Endothelial cell (in vitro differentiated cells): ENCODE measurements at regions not wholly inside any gene's neighbourhood (a gene's known extent, or its start where the extent isn't known, plus 50 kb on each side); places are given as distances from the start of the nearest gene placed in this dataset.

Experiments used
- DNase-seq: peaks from one replicate; pipeline ENCODE4 v3.0.0; 2021; ENCODE audit warnings: low spot score
- H3K27ac Mint-ChIP-seq: one replicate; pipeline ENCODE4 v1.8.0; 2021; ENCODE audit warnings: mixed read lengths, inconsistent platforms; ENCODE audit not compliant: unreplicated experiment
- H3K27me3 Mint-ChIP-seq: one replicate; pipeline ENCODE4 v1.8.0; 2021; ENCODE audit warnings: mild to moderate bottlenecking, moderate library complexity, mixed read lengths, inconsistent platforms; ENCODE audit not compliant: unreplicated experiment
- H3K36me3 Mint-ChIP-seq: one replicate; pipeline ENCODE4 v1.8.0; 2021; ENCODE audit warnings: mild to moderate bottlenecking, low read depth, mixed read lengths, inconsistent platforms; ENCODE audit not compliant: unreplicated experiment
- H3K4me1 Mint-ChIP-seq: one replicate; pipeline ENCODE4 v1.8.0; 2021; ENCODE audit warnings: mild to moderate bottlenecking, mixed read lengths, inconsistent platforms; ENCODE audit not compliant: unreplicated experiment
- H3K4me3 Mint-ChIP-seq: one replicate; pipeline ENCODE4 v1.8.0; 2021; ENCODE audit warnings: mild to moderate bottlenecking, mixed read lengths, inconsistent platforms; ENCODE audit not compliant: unreplicated experiment
- H3K9me3 Mint-ChIP-seq: one replicate; pipeline ENCODE4 v1.8.0; 2021; ENCODE audit warnings: mixed read lengths, inconsistent platforms; ENCODE audit not compliant: unreplicated experiment
- TF ChIP-seq, protein P1 (sequence below): fragments of 200-600 bp; sonication (generic); IDR thresholded peaks from one replicate; pipeline ENCODE4 v1.5.0; 2021; ENCODE audit warnings: antibody characterized with exemption; ENCODE audit not compliant: unreplicated experiment

DNA sequence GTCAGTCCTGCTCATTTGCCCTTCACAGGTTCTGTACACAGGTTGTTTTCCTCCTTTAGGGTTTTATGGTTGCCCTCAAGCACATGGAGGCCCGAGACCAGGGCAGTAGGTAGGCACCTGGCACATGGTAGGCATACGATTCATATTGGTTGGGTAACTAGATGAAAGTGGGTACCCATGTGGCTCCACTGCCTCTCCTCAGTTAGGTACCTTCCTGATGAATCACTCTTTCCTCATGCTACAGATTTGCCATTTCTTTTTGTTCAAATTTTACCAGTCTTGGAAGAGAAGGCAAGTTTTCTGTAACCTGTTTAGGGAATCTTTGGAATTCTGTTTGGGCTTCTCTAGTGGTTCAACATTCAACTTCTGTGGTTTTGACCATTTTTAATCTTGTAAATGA is 121.3 kb downstream of the FHIP1A start:
- H3K36me3 Mint-ChIP-seq: no peaks in the 10 kb centered on the region
- H3K27me3 Mint-ChIP-seq: no peaks in the 10 kb centered on the region
- no peak for DNase-seq
- H3K9me3 Mint-ChIP-seq: no peaks in the 10 kb centered on the region
- H3K27ac Mint-ChIP-seq: no peak overlapping the region
- H3K4me3 Mint-ChIP-seq: no peak overlapping the region
- TF ChIP-seq, protein P1, sequence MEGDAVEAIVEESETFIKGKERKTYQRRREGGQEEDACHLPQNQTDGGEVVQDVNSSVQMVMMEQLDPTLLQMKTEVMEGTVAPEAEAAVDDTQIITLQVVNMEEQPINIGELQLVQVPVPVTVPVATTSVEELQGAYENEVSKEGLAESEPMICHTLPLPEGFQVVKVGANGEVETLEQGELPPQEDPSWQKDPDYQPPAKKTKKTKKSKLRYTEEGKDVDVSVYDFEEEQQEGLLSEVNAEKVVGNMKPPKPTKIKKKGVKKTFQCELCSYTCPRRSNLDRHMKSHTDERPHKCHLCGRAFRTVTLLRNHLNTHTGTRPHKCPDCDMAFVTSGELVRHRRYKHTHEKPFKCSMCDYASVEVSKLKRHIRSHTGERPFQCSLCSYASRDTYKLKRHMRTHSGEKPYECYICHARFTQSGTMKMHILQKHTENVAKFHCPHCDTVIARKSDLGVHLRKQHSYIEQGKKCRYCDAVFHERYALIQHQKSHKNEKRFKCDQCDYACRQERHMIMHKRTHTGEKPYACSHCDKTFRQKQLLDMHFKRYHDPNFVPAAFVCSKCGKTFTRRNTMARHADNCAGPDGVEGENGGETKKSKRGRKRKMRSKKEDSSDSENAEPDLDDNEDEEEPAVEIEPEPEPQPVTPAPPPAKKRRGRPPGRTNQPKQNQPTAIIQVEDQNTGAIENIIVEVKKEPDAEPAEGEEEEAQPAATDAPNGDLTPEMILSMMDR: no peak
- H3K4me1 Mint-ChIP-seq: peaks cover 4% of the 10 kb centered on the region

DNA sequence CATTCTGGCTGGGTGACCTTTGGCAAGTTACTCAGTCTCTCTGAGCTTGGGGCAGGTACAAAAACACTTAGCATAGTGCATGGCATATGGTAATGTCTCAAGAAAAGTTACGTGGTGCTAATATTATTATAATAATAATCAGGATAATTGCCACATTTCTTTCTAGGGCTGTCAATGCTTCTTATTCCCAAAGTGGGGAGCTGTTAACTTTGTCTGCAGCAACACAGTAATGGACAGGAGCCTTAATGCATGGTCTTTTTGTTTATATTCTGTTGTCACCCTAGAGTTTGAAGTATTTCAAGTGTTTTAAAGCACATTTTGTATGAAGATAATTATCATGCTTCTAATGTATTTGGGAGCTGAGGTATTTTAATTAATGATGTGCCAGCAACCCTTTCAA is 121.8 kb downstream of the FHIP1A start:
- H3K27me3 Mint-ChIP-seq: no peaks in the 10 kb centered on the region
- H3K27ac Mint-ChIP-seq: no peak overlapping the region
- H3K9me3 Mint-ChIP-seq: no peaks in the 10 kb centered on the region
- peaks cover 4% of the 10 kb centered on the region for H3K4me1 Mint-ChIP-seq
- no peak overlapping the region for H3K4me3 Mint-ChIP-seq
- TF ChIP-seq, protein P1: no peak
- no peaks in the 10 kb centered on the region for H3K36me3 Mint-ChIP-seq
- no peak for DNase-seq

DNA sequence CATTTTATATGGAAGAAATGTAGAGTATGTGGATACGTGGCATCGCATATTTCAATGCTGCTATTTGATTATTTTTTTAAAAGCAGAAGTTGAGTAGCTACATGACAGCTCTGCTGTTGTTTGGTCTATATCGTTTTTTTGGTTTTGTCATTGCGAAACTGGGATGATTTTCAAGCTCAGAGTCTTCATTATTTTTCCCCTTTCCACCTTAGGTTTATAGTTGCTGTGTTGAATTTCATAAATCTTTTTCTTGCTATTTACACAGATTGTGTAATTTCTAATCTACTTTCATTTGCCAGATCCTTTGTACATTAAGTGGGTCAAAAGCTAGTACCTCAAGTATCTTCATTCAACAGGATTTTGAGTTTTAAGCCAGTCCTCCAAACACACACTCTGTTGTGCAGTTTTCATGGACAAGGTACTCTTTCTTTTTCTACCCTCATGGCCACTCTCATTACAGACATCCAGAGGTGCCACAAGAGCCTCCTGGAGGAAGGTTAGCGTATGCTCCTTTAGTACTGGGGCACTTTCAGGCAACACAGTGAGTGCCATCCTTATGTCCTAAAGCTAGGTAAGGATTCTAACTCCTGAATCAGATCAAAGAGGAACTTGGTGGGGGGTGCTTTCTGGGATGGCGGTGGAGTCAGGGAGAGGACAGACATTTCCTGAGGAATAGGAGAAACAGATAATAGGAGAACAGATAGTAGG is 123.2 kb downstream of the FHIP1A start:
- no peaks in the 10 kb centered on the region for H3K36me3 Mint-ChIP-seq
- no peak overlapping the region for H3K27ac Mint-ChIP-seq
- no peaks in the 10 kb centered on the region for H3K9me3 Mint-ChIP-seq
- TF ChIP-seq, protein P1: no peak
- no peak overlapping the region for H3K4me3 Mint-ChIP-seq
- DNase-seq: no peak
- peaks cover 4% of the 10 kb centered on the region for H3K4me1 Mint-ChIP-seq
- H3K27me3 Mint-ChIP-seq: no peaks in the 10 kb centered on the region

DNA sequence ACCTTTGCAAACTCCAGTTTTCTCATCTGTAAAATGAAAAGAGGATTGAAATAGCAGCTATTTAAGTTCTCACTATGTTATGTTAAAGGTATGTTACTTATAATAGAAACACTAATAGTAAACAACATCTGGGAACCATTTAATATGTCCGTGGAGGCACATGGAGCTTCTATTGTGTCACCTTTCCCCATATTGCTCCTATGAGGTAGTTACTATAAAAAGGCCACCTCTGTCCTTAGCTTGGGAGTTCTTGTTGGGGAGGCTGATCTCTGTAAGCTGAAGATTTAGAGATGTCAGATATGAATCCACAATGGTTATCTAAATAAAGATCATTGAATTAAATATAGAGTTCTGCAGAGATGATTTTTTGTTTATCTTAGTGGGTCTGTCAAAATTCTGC is 125.2 kb downstream of the FHIP1A start:
- peaks cover 4% of the 10 kb centered on the region for H3K4me1 Mint-ChIP-seq
- DNase-seq: no peak
- H3K27me3 Mint-ChIP-seq: no peaks in the 10 kb centered on the region
- no peak overlapping the region for H3K4me3 Mint-ChIP-seq
- H3K9me3 Mint-ChIP-seq: no peaks in the 10 kb centered on the region
- no peak overlapping the region for H3K27ac Mint-ChIP-seq
- TF ChIP-seq, protein P1: no peak
- no peaks in the 10 kb centered on the region for H3K36me3 Mint-ChIP-seq

DNA sequence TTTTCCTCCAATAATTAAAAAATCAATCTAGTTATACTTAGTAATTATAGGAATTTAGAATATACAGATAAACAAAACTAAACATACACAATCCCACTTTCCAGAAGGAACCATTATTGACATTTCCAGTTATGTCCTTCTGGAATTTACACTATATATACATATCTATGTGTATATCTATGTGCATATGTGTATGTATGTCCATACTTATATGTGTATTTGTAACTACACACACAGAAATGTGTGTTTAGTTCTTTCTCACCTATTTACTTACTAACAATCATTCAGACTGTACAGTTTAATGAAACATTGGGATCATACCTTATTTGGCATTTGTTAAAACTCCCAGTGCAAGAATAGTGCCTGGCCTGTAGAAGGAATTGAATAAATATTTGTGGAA is 126.4 kb downstream of the FHIP1A start:
- Mint-ChIP-seq H3K9me3 (no peaks in the 10 kb centered on the region), H3K4me3 (no peak overlapping the region), H3K4me1 (peaks cover 4% of the 10 kb centered on the region), H3K27me3 (no peaks in the 10 kb centered on the region), H3K36me3 (no peaks in the 10 kb centered on the region), H3K27ac (no peak overlapping the region)
- TF ChIP-seq, protein P1: no peak
- no peak for DNase-seq
